T-helper 2 cell (primary cell): ENCODE measurements at regions not wholly inside any gene's neighbourhood (a gene's known extent, or its start where the extent isn't known, plus 50 kb on each side); places are given as distances from the start of the nearest gene placed in this dataset.
A peak's percentile ranks its signal among the peaks of the same experiment; 100 is the strongest.

Experiments used
- DNase-seq, 5 experiments: peaks; one replicate each; pipeline versions ENCODE4 v3.0.0 to v3.0.0-alpha.2; 2012 to 2022

GRCh38 chr5:133706506-133707430 lies 94.4 kb upstream of the FSTL4 start:
- no peak for DNase-seq

GRCh38 chr5:133705331-133705730 lies 93.0 kb upstream of the FSTL4 start:
- DNase-seq, result no peak

- DNase-seq, result no peak
Observed at GRCh38 chr5:133704411-133704810, 92.1 kb upstream of the FSTL4 start.

- no peak for DNase-seq
Observed at GRCh38 chr5:133703935-133704334, 91.6 kb upstream of the FSTL4 start.

GRCh38 chr5:133702791-133703770 lies 90.7 kb upstream of the FSTL4 start:
- no peak for DNase-seq

GRCh38 chr5:133701871-133702270 lies 89.5 kb upstream of the FSTL4 start:
- DNase-seq, result no peak

- no peak for DNase-seq
Observed at GRCh38 chr5:133700251-133700650, 87.9 kb upstream of the FSTL4 start.

- peak in 1 of 5 experiments; percentile 74 for DNase-seq
Observed at GRCh38 chr5:133698646-133699526, 86.5 kb upstream of the FSTL4 start.

- DNase-seq, result no peak
Observed at GRCh38 chr5:133698259-133698554, 85.9 kb upstream of the FSTL4 start.

GRCh38 chr5:133697536-133698258 lies 85.4 kb upstream of the FSTL4 start:
- peak in 1 of 5 experiments; percentile 30 for DNase-seq

GRCh38 chr5:133696782-133697507 lies 84.6 kb upstream of the FSTL4 start:
- DNase-seq, result no peak

GRCh38 chr5:133696006-133696584 lies 83.8 kb upstream of the FSTL4 start:
- no peak for DNase-seq

- peak in 1 of 5 experiments; percentile 46 for DNase-seq
Observed at GRCh38 chr5:133694181-133694831, 82.0 kb upstream of the FSTL4 start.

GRCh38 chr5:133691448-133691847 lies 79.1 kb upstream of the FSTL4 start:
- no peak for DNase-seq

- DNase-seq, result no peak
Observed at GRCh38 chr5:133690746-133691145, 78.4 kb upstream of the FSTL4 start.

- DNase-seq, result peak in 1 of 5 experiments; percentile 70
Observed at GRCh38 chr5:133688391-133688790, 76.0 kb upstream of the FSTL4 start.

- DNase-seq, result no peak
Observed at GRCh38 chr5:133687212-133688061, 75.1 kb upstream of the FSTL4 start.

GRCh38 chr5:133686566-133686965 lies 74.2 kb upstream of the FSTL4 start:
- no peak for DNase-seq

GRCh38 chr5:133685402-133686018 lies 73.2 kb upstream of the FSTL4 start:
- no peak for DNase-seq
